ENCODE measurements at regions not wholly inside any gene's neighbourhood (a gene's known extent, or its start where the extent isn't known, plus 50 kb on each side); places are given as distances from the start of the nearest gene placed in this dataset. TPM values are rescaled to one million over a fixed set of nuclear protein-coding genes. Genes with fewer than 3 reads are reported as not detected.

- H3K27ac ChIP-seq (ENCODE audit: low read depth, low read length), result no peak overlapping the region
- CTCF ChIA-PET, result no interaction called here
- DNase-seq (ENCODE audit: low read depth, low spot score), result no peak
- POLR2A ChIA-PET, result no interaction called here
- H3K4me3 ChIP-seq (ENCODE audit: low read depth, low read length), result no peak overlapping the region
- H3K9me3 ChIP-seq (ENCODE audit: control insufficient read depth, insufficient read depth, low read length), result no peaks in the 10 kb centered on the region
- TF ChIP-seq CTCF (IDR thresholded peaks at IDR 0.05; ENCODE audit: low read depth, low read length), result no peak
- H3K27me3 ChIP-seq (ENCODE audit: control insufficient read depth, insufficient read depth, low read length), result no peaks in the 10 kb centered on the region
These were observed 54.9 kb upstream of the USP15 start for GRCh38 chr12:62205346-62205745.

GRCh38 chr12:62207248-62207647 lies 53.0 kb upstream of the USP15 start:
- H3K27me3 ChIP-seq (ENCODE audit: control insufficient read depth, insufficient read depth, low read length), result no peaks in the 10 kb centered on the region
- ChIA-PET POLR2A (no interaction called here), CTCF (interaction anchor here (2.4 kb wide), 1 partner anchor 14 kb away, joined by 12 read pairs; no protein-coding TSS in a partner anchor)
- DNase-seq (ENCODE audit: low read depth, low spot score), result no peak
- no peak for TF ChIP-seq CTCF (IDR thresholded peaks at IDR 0.05; ENCODE audit: low read depth, low read length)
- no peak overlapping the region for H3K27ac ChIP-seq (ENCODE audit: low read depth, low read length)
- no peak overlapping the region for H3K4me3 ChIP-seq (ENCODE audit: low read depth, low read length)
- no peaks in the 10 kb centered on the region for H3K9me3 ChIP-seq (ENCODE audit: control insufficient read depth, insufficient read depth, low read length)

Small RNA genes in the stretch of these regions (small RNA-seq; reads per million reads assigned to genes)
- not detected for gene RF00019 (ENCODE audit: insufficient read length, low read depth)
- gene RF00413 (ENCODE audit: insufficient read length, low read depth), result not detected
